ENCODE measurements at regions not wholly inside any gene's neighbourhood (a gene's known extent, or its start where the extent isn't known, plus 50 kb on each side); places are given as distances from the start of the nearest gene placed in this dataset.

GRCh38 chr2:183409662-183410061 is 285.4 kb downstream of the NUP35 start:
- Histone ChIP-seq H3K27ac (ENCODE audit: insufficient read depth, low read depth, low read length) (no peak overlapping the region), H3K36me3 (ENCODE audit: control insufficient read depth in 2 of 2, extremely low read depth in 1 of 2, insufficient read depth in 2 of 2, low read length in 2 of 2) (no peaks in the 10 kb centered on the region), H3K9me1 (replicated peaks; ENCODE audit: control insufficient read depth, extremely low read depth, insufficient read depth, low read length) (no peaks in the 10 kb centered on the region), H3K4me2 (ENCODE audit: insufficient read depth, low read length) (no peak overlapping the region), H4K20me1 (replicated peaks; ENCODE audit: control insufficient read depth, extremely low read depth, insufficient read depth, low read length) (no peaks in the 10 kb centered on the region), H3K79me2 (ENCODE audit: control insufficient read depth, insufficient read depth, low read length) (no peaks in the 10 kb centered on the region), H3K9ac (replicated peaks; ENCODE audit: extremely low read depth, insufficient read depth, low read length) (no peak overlapping the region), H3K27me3 (ENCODE audit: control insufficient read depth in 2 of 2, insufficient read depth in 2 of 2, low read length in 2 of 2) (no peaks in the 10 kb centered on the region), H3K4me1 (ENCODE audit: control insufficient read depth, extremely low read depth, insufficient read depth, low read length) (no peaks in the 10 kb centered on the region), H3K4me3 (replicated peaks in 1 of 3; ENCODE audit: insufficient read depth in 1 of 3, low read depth in 1 of 3, low read length in 3 of 3) (no peak overlapping the region), H2AFZ (ENCODE audit: low read depth, low read length) (no peak overlapping the region), H3K9me3 (replicated peaks; ENCODE audit: control insufficient read depth, insufficient read depth, low read length) (no peaks in the 10 kb centered on the region)
- BruUV-seq (replicated peaks): no TSS peak
- FAIRE-seq (no peak), DNase-seq (ENCODE audit: low read depth, low spot score) (no peak)
- intact Hi-C loops (cut with micrococcal nuclease) (no loop called here), dilution Hi-C loops (cut with MboI; ENCODE audit: extremely low pct_ligation_motif_present, low sequenced_read_pairs) (no loop called here)
- CTCF ChIA-PET: no interaction called here
- TF ChIP-seq POLR2A (IDR thresholded peaks at IDR 0.05; ENCODE audit: low read depth, low read length) (no peak), EZH2 (IDR thresholded peaks at IDR 0.05; ENCODE audit: borderline replicate concordance, low read depth, low read length, severe bottlenecking) (no peak), JUN (IDR thresholded peaks at IDR 0.05; ENCODE audit: borderline replicate concordance, insufficient read depth, insufficient read length, low read depth) (no peak), POLR2AphosphoS5 (IDR thresholded peaks at IDR 0.05; ENCODE audit: insufficient read depth, low read depth, low read length) (no peak), GATA2 (IDR thresholded peaks at IDR 0.05; ENCODE audit: insufficient read depth, insufficient read length, low read depth, low read length) (no peak), FOS (IDR thresholded peaks at IDR 0.05; ENCODE audit: borderline replicate concordance, insufficient read depth, low read length) (no peak), MYC (IDR thresholded peaks at IDR 0.05; ENCODE audit: low read depth, low read length) (no peak)
- TF ChIP-seq, protein P1, sequence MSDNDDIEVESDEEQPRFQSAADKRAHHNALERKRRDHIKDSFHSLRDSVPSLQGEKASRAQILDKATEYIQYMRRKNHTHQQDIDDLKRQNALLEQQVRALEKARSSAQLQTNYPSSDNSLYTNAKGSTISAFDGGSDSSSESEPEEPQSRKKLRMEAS (IDR thresholded peaks at IDR 0.05; ENCODE audit: insufficient read depth, insufficient read length): no peak
- TF ChIP-seq, protein P2, sequence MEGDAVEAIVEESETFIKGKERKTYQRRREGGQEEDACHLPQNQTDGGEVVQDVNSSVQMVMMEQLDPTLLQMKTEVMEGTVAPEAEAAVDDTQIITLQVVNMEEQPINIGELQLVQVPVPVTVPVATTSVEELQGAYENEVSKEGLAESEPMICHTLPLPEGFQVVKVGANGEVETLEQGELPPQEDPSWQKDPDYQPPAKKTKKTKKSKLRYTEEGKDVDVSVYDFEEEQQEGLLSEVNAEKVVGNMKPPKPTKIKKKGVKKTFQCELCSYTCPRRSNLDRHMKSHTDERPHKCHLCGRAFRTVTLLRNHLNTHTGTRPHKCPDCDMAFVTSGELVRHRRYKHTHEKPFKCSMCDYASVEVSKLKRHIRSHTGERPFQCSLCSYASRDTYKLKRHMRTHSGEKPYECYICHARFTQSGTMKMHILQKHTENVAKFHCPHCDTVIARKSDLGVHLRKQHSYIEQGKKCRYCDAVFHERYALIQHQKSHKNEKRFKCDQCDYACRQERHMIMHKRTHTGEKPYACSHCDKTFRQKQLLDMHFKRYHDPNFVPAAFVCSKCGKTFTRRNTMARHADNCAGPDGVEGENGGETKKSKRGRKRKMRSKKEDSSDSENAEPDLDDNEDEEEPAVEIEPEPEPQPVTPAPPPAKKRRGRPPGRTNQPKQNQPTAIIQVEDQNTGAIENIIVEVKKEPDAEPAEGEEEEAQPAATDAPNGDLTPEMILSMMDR (IDR thresholded peaks at IDR 0.05; ENCODE audit: extremely low read depth in 1 of 2, insufficient read depth in 1 of 2, low read depth in 1 of 2, low read length in 2 of 2): no peak
- POLR2A ChIA-PET: no interaction called here

Measured in endothelial cell of umbilical vein (primary cell).